ENCODE measurements at regions not wholly inside any gene's neighbourhood (a gene's known extent, or its start where the extent isn't known, plus 50 kb on each side); places are given as distances from the start of the nearest gene placed in this dataset.

DNA sequence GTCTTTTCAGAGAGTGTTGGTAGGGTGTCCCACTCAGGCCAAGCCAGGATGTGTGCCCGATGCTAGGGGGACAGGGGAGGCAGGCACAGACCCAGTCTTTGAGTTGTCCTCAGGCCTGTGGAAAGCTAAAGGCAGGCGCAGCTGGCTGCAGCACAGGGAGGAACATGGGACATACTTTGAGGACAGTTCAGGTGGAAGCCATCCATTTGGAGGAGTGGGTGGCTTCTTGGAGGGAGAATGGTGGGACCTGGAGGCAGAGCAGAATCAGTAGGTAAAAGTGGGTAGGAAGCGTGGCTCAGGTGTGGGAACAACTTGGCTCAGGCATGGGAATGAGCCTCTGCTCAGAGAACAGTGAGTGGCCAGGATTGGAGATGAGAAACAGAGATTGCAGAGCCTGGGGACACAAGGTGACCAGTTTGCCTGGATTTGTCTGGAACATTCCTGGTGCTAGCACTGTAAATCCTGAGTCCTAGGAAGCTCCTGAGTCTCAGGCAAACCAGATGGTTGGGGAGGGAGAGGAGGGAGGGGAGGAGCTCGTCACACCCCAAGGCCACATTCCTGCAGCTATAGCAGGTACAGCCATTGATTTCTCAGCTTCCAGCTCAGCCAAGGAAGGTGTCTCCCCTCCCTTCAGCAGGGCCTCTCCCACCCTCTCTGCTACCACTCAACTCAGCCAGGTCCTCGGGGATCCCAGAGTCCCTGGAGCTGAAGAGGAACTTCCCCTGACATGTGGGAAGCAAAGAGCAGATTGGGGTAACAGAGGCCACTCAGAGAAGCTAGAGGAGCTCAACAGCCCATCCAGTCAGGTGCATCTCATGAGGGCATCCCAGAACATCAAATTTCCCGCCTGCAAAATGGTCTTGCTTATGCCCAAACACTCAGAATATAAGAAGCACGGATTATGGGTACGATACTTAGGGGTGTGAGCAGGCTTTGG is 65.2 kb upstream of the TINAGL1 start (continued):
- TF ChIP-seq, protein P1, sequence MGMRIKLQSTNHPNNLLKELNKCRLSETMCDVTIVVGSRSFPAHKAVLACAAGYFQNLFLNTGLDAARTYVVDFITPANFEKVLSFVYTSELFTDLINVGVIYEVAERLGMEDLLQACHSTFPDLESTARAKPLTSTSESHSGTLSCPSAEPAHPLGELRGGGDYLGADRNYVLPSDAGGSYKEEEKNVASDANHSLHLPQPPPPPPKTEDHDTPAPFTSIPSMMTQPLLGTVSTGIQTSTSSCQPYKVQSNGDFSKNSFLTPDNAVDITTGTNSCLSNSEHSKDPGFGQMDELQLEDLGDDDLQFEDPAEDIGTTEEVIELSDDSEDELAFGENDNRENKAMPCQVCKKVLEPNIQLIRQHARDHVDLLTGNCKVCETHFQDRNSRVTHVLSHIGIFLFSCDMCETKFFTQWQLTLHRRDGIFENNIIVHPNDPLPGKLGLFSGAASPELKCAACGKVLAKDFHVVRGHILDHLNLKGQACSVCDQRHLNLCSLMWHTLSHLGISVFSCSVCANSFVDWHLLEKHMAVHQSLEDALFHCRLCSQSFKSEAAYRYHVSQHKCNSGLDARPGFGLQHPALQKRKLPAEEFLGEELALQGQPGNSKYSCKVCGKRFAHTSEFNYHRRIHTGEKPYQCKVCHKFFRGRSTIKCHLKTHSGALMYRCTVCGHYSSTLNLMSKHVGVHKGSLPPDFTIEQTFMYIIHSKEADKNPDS (CRISPR knock-in tag; IDR thresholded peaks at IDR 0.05) = 0 out of 2 replicates have a peak, but pooled peaks have one; percentile 53
- no peak for TF ChIP-seq PHB2 (IDR thresholded peaks at IDR 0.05; ENCODE audit: partially characterized antibody)
- no peak for TF ChIP-seq SUZ12 (IDR thresholded peaks at IDR 0.05; ENCODE audit: low read depth, low read length)
- no peak for TF ChIP-seq BRD4 (CRISPR knock-in tag; IDR thresholded peaks at IDR 0.05)
- TF ChIP-seq ZNF781 (CRISPR knock-in tag; IDR thresholded peaks at IDR 0.05; ENCODE audit: borderline replicate concordance, not compliant biosample characterization) = no peak
- no peak for TF ChIP-seq ZNF674 (CRISPR knock-in tag; IDR thresholded peaks at IDR 0.05; ENCODE audit: low read depth)
- TF ChIP-seq, protein P2, sequence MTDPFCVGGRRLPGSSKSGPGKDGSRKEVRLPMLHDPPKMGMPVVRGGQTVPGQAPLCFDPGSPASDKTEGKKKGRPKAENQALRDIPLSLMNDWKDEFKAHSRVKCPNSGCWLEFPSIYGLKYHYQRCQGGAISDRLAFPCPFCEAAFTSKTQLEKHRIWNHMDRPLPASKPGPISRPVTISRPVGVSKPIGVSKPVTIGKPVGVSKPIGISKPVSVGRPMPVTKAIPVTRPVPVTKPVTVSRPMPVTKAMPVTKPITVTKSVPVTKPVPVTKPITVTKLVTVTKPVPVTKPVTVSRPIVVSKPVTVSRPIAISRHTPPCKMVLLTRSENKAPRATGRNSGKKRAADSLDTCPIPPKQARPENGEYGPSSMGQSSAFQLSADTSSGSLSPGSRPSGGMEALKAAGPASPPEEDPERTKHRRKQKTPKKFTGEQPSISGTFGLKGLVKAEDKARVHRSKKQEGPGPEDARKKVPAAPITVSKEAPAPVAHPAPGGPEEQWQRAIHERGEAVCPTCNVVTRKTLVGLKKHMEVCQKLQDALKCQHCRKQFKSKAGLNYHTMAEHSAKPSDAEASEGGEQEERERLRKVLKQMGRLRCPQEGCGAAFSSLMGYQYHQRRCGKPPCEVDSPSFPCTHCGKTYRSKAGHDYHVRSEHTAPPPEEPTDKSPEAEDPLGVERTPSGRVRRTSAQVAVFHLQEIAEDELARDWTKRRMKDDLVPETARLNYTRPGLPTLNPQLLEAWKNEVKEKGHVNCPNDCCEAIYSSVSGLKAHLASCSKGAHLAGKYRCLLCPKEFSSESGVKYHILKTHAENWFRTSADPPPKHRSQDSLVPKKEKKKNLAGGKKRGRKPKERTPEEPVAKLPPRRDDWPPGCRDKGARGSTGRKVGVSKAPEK (CRISPR knock-in tag; IDR thresholded peaks at IDR 0.05; ENCODE audit: borderline replicate concordance) = no peak
- TF ChIP-seq NFYB (CRISPR knock-in tag; IDR thresholded peaks at IDR 0.05) = no peak
- TF ChIP-seq RFX5 (IDR thresholded peaks at IDR 0.05; ENCODE audit: low read depth, low read length) = no peak
- TF ChIP-seq MED8 (CRISPR knock-in tag; IDR thresholded peaks at IDR 0.05; ENCODE audit: insufficient replicate concordance) = no peak
- TF ChIP-seq, protein P3, sequence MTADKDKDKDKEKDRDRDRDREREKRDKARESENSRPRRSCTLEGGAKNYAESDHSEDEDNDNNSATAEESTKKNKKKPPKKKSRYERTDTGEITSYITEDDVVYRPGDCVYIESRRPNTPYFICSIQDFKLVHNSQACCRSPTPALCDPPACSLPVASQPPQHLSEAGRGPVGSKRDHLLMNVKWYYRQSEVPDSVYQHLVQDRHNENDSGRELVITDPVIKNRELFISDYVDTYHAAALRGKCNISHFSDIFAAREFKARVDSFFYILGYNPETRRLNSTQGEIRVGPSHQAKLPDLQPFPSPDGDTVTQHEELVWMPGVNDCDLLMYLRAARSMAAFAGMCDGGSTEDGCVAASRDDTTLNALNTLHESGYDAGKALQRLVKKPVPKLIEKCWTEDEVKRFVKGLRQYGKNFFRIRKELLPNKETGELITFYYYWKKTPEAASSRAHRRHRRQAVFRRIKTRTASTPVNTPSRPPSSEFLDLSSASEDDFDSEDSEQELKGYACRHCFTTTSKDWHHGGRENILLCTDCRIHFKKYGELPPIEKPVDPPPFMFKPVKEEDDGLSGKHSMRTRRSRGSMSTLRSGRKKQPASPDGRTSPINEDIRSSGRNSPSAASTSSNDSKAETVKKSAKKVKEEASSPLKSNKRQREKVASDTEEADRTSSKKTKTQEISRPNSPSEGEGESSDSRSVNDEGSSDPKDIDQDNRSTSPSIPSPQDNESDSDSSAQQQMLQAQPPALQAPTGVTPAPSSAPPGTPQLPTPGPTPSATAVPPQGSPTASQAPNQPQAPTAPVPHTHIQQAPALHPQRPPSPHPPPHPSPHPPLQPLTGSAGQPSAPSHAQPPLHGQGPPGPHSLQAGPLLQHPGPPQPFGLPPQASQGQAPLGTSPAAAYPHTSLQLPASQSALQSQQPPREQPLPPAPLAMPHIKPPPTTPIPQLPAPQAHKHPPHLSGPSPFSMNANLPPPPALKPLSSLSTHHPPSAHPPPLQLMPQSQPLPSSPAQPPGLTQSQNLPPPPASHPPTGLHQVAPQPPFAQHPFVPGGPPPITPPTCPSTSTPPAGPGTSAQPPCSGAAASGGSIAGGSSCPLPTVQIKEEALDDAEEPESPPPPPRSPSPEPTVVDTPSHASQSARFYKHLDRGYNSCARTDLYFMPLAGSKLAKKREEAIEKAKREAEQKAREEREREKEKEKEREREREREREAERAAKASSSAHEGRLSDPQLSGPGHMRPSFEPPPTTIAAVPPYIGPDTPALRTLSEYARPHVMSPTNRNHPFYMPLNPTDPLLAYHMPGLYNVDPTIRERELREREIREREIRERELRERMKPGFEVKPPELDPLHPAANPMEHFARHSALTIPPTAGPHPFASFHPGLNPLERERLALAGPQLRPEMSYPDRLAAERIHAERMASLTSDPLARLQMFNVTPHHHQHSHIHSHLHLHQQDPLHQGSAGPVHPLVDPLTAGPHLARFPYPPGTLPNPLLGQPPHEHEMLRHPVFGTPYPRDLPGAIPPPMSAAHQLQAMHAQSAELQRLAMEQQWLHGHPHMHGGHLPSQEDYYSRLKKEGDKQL (CRISPR knock-in tag; IDR thresholded peaks at IDR 0.05; ENCODE audit: low read depth) = no peak
- TF ChIP-seq, protein P4, sequence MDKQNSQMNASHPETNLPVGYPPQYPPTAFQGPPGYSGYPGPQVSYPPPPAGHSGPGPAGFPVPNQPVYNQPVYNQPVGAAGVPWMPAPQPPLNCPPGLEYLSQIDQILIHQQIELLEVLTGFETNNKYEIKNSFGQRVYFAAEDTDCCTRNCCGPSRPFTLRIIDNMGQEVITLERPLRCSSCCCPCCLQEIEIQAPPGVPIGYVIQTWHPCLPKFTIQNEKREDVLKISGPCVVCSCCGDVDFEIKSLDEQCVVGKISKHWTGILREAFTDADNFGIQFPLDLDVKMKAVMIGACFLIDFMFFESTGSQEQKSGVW (CRISPR knock-in tag; IDR thresholded peaks at IDR 0.05; ENCODE audit: borderline replicate concordance) = no peak
- TF ChIP-seq ZNF484 (CRISPR knock-in tag; IDR thresholded peaks at IDR 0.05; ENCODE audit: borderline replicate concordance, low read depth) = no peak
- no peak for TF ChIP-seq EZH2 (conservative IDR thresholded peaks at IDR 0.05; ENCODE audit: low read depth, low read length)
- TF ChIP-seq HDAC2 (CRISPR knock-in tag; IDR thresholded peaks at IDR 0.05) = peak; percentile 23; the same call in 1 of the 2 replicates
- TF ChIP-seq ZNF333 (CRISPR knock-in tag; IDR thresholded peaks at IDR 0.05; ENCODE audit: borderline replicate concordance) = 0 out of 2 replicates have a peak, but pooled peaks have one; percentile 60
- no peak for TF ChIP-seq RBAK (CRISPR knock-in tag; IDR thresholded peaks at IDR 0.05)
- TF ChIP-seq SMARCE1 (IDR thresholded peaks at IDR 0.05; ENCODE audit: borderline replicate concordance) = no peak

Data from HepG2 (cell line).